Ovary (tissue), 7 donors: ENCODE measurements at regions not wholly inside any gene's neighbourhood (a gene's known extent, or its start where the extent isn't known, plus 50 kb on each side); places are given as distances from the start of the nearest gene placed in this dataset.

Experiments
- DNase-seq, 5 donors: peaks; one replicate each; pipeline ENCODE4 v3.0.0-alpha.2; 2019 to 2020
- H3K27ac ChIP-seq, 2 donors: fragments of 200-600 bp; one replicate each; pipeline versions ENCODE4 v1.5.1 to v1.8.0; 2019 to 2022
- H3K27me3 ChIP-seq: fragments of 200-600 bp; one replicate; pipeline ENCODE4 v1.8.0; 2022
- H3K36me3 ChIP-seq: fragments of 200-600 bp; sonication (generic); one replicate; pipeline ENCODE4 v1.5.1; 2019
- H3K4me1 ChIP-seq: one replicate; pipeline ENCODE4 v1.8.1; 2013; ENCODE audit warnings: mild to moderate bottlenecking, moderate library complexity; ENCODE audit not compliant: insufficient read depth
- H3K4me3 ChIP-seq: fragments of 200-600 bp; sonication (generic); one replicate; pipeline ENCODE4 v1.5.1; 2017
- H3K9me3 ChIP-seq, 2 donors: fragments of 200-600 bp in 1 of 2; sonication (generic) in 1 of 2; one replicate each; pipeline versions ENCODE4 v1.5.1 to v1.8.1; 2013 to 2019; ENCODE audit warnings: mild to moderate bottlenecking in 1 of 2, moderate library complexity in 1 of 2
- EP300 ChIP-seq: sonication (generic); formaldehyde crosslinking; IDR thresholded peaks from one replicate; pipeline ENCODE4 v1.6.1; 2017; ENCODE audit warnings: antibody characterized with exemption
- POLR2A ChIP-seq: fragments of 450-650 bp; IDR thresholded peaks from one replicate; pipeline ENCODE4 v1.6.1; 2017; ENCODE audit warnings: antibody characterized with exemption, mild to moderate bottlenecking, moderate library complexity
- WGBS, 3 donors: extraction: QIAGEN DNeasy Blood & Tissue Kit in 1 of 3; methylation state at CpG; one replicate each; pipeline versions ENCODE4 v1.1.5 to v1.1.7; 2013 to 2017; 5-methylcytosine and 5-hydroxymethylcytosine counted together
- intact Hi-C, 4 donors: fragments of 100-400 bp; cut with DNase I; formaldehyde crosslinking; loops; one replicate each; pipeline versions ENCODE4 v1.11.0 to v1.15.1; 2022 to 2023
- TF ChIP-seq, protein P1 (sequence below), 3 donors: fragments of 450-650 bp in 2 of 3; fragments of 200-600 bp in 1 of 3; IDR thresholded peaks; one replicate each; pipeline versions ENCODE4 v1.5.1 to v1.8.0; 2016 to 2022; ENCODE audit warnings: antibody characterized with exemption in 3 of 3, mild to moderate bottlenecking in 1 of 3
- donor health status: DM: no; HTN: no; CAD: no; lungs with moderate emphysema.
- donor health status: DM: no; HTN: no; CAD: no.
- donor health status: Bipolar disorder and iron deficiency.
- donor health status: DM: no; HTN: no; CAD: no.
- donor health status: DM: yes; HTN: yes; CAD: no.

DNA sequence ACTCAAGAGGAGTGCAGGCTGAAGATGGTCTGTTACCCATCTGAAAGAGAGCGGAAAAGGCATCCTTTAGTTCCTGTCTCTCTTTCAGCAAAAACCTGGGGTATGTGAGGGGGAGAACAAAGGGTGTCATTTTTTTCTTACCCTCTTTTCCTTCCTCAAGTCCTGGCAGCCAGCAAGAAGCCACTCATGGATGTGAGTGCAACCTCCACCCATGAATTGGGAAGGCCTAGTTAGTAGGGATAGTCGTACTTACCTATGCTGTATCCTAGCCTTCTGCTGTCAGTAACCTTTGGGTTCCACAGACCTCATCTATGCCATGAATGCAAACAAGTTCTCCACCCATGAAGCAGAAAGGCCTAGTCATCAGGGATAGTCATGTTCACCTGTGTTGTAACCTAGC is 472.8 kb downstream of the ZIC1 start:
- WGBS, 3 donors: 77 to 90% (median 85%) methylated on average over 2 of the region's 2 CpGs
- Histone ChIP-seq H3K9me3 (peaks cover 0 to 8% of the 10 kb centered on the region in 2 donors), H3K36me3 (no peaks in the 10 kb centered on the region), H3K4me3 (no peak overlapping the region), H3K4me1 (no peaks in the 10 kb centered on the region), H3K27me3 (no peaks in the 10 kb centered on the region), H3K27ac (no peak overlapping the region)
- intact Hi-C loops: no loop called here
- TF ChIP-seq, protein P1, sequence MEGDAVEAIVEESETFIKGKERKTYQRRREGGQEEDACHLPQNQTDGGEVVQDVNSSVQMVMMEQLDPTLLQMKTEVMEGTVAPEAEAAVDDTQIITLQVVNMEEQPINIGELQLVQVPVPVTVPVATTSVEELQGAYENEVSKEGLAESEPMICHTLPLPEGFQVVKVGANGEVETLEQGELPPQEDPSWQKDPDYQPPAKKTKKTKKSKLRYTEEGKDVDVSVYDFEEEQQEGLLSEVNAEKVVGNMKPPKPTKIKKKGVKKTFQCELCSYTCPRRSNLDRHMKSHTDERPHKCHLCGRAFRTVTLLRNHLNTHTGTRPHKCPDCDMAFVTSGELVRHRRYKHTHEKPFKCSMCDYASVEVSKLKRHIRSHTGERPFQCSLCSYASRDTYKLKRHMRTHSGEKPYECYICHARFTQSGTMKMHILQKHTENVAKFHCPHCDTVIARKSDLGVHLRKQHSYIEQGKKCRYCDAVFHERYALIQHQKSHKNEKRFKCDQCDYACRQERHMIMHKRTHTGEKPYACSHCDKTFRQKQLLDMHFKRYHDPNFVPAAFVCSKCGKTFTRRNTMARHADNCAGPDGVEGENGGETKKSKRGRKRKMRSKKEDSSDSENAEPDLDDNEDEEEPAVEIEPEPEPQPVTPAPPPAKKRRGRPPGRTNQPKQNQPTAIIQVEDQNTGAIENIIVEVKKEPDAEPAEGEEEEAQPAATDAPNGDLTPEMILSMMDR (IDR thresholded peaks at IDR 0.05): no peak
- TF ChIP-seq POLR2A (no peak), EP300 (no peak)
- no peak for DNase-seq

DNA sequence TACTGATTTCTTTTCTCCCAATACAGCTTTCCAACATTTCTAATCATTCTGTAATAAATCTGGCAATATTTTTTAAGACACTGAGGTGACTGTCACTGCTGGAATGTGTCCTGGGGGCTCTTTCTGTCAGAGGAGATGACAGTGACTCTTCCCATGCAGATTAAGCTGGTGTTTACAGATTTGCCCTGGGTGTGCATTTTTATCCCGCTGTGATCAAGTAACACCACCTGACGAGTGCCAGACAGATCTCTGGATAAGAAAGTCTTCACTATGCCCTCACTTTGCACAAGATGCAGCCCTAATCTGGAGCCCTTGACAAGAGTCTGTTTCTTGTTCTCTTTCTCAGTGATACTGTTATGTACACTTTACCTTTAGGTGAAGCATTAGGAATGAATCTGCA is 477.7 kb downstream of the ZIC1 start:
- H3K4me3 ChIP-seq: no peak overlapping the region
- no peak for DNase-seq
- no peaks in the 10 kb centered on the region for H3K36me3 ChIP-seq
- H3K27ac ChIP-seq: no peak overlapping the region
- intact Hi-C loops: no loop called here
- H3K27me3 ChIP-seq: no peaks in the 10 kb centered on the region
- no peaks in the 10 kb centered on the region for H3K4me1 ChIP-seq
- WGBS, 3 donors: 38 to 61% (median 52%) methylated on average over 2 of the region's 2 CpGs
- TF ChIP-seq, protein P1 (IDR thresholded peaks at IDR 0.05): no peak
- TF ChIP-seq EP300 (no peak), POLR2A (no peak)
- H3K9me3 ChIP-seq: peaks cover 0 to 2% of the 10 kb centered on the region in 2 donors

DNA sequence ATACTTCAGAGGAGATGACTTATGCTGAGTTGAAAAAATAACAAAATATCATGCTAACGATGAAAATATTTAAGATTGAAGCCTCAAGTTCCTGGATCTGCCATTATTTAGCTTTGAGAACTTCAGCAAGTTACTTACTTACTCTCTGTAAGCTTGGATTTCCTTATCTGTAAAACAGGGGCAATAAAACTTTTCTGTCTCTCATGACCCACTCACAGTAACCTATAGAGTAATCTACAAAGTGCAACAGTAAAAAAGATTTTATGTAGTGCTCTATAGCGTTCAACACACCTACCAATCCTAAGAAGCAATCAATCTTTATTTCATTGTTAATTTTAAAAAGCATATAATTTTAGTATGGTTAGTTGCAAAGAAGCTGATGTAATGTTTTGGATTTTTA is 478.6 kb downstream of the ZIC1 start:
- H3K4me3 ChIP-seq: no peak overlapping the region
- DNase-seq: no peak
- H3K9me3 ChIP-seq: no peaks in the 10 kb centered on the region
- no peaks in the 10 kb centered on the region for H3K36me3 ChIP-seq
- H3K27me3 ChIP-seq: no peaks in the 10 kb centered on the region
- no peaks in the 10 kb centered on the region for H3K4me1 ChIP-seq
- intact Hi-C loops: no loop called here
- WGBS, 3 donors: 28 to 36% (median 31%) methylated on average over 2 of the region's 2 CpGs
- no peak overlapping the region for H3K27ac ChIP-seq
- TF ChIP-seq, protein P1 (IDR thresholded peaks at IDR 0.05): no peak
- TF ChIP-seq EP300 (no peak), POLR2A (no peak)

DNA sequence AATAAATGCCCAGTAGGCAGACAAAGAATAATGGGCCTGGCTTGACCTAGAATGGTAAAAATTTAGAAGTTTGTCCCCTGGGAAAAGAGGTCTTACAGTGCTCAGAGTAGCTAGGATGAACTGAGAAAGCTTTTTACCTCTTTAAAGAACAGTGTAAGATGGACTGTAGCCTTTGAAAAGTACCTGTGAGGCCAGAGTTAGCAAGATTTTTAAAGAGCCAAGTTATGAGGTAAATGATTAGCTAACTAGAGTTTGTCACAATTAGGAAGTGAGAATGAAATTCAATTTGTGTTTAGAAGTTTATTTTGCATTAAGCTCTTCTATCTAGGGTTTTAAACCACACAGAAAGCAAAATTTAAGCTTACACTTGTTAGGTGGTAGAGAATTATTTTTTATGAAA is 480.9 kb downstream of the ZIC1 start:
- DNase-seq: no peak
- Histone ChIP-seq H3K4me1 (no peaks in the 10 kb centered on the region), H3K27me3 (no peaks in the 10 kb centered on the region), H3K4me3 (no peak overlapping the region), H3K36me3 (no peaks in the 10 kb centered on the region), H3K27ac (no peak overlapping the region), H3K9me3 (no peaks in the 10 kb centered on the region)
- TF ChIP-seq, protein P1 (IDR thresholded peaks at IDR 0.05): no peak
- TF ChIP-seq POLR2A (no peak), EP300 (no peak)
- intact Hi-C loops: no loop called here

DNA sequence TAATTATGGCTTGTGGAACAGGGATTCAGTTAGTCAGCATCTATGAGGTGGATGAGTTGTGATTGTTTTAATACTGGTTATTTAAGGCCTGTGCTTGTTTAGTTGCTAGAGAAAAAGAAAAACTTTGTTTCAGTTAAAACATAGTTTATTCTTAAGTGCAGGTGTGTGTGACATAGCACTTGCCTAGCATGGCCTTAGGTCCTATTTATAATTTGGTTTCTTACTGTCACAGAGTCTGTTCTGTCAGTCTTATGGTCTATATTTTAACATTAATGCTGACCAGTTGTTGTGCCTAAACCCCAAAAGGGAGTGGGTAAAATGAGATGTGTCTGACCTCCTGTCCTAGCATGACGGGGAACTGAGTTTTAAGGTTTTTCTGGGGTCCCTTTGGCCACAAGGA is 486.3 kb downstream of the ZIC1 start:
- H3K27ac ChIP-seq: no peak overlapping the region
- H3K4me1 ChIP-seq: no peaks in the 10 kb centered on the region
- H3K36me3 ChIP-seq: no peaks in the 10 kb centered on the region
- H3K27me3 ChIP-seq: no peaks in the 10 kb centered on the region
- no peaks in the 10 kb centered on the region for H3K9me3 ChIP-seq
- intact Hi-C loops: no loop called here
- no peak overlapping the region for H3K4me3 ChIP-seq
- TF ChIP-seq EP300 (no peak), POLR2A (no peak)
- TF ChIP-seq, protein P1 (IDR thresholded peaks at IDR 0.05): no peak
- DNase-seq: no peak
- 58 to 87% (median 86%) methylated on average over 1 of the region's 1 CpG for WGBS, 3 donors
